KOPT-K1 (cell line): ENCODE measurements at regions not wholly inside any gene's neighbourhood (a gene's known extent, or its start where the extent isn't known, plus 50 kb on each side); places are given as distances from the start of the nearest gene placed in this dataset.

Experiments used
- H3K27ac ChIP-seq: fragments of 200-600 bp; sonication (generic); 2 replicates; pipeline ENCODE4 v1.5.1; 2016; ENCODE audit warnings: antibody characterized with exemption, mild to moderate bottlenecking, low read depth, low read length; ENCODE audit not compliant: poor library complexity, severe bottlenecking
- H3K36me3 ChIP-seq: fragments of 200-600 bp; sonication (generic); 2 replicates; pipeline ENCODE4 v1.5.1; 2017; ENCODE audit warnings: antibody characterized with exemption, mild to moderate bottlenecking, low read length, moderate library complexity; ENCODE audit not compliant: insufficient read depth
- H3K9me3 ChIP-seq: fragments of 200-600 bp; sonication (generic); 2 replicates; pipeline ENCODE4 v1.5.1; 2017; ENCODE audit warnings: antibody characterized with exemption, low read length, mild to moderate bottlenecking; ENCODE audit not compliant: insufficient read depth, poor library complexity, severe bottlenecking

- H3K36me3 ChIP-seq = no peaks in the 10 kb centered on the region
- peaks cover 3% of the 10 kb centered on the region for H3K9me3 ChIP-seq
- no peak overlapping the region for H3K27ac ChIP-seq
Measured at GRCh38 chr13:82436099-82436585, 1446.1 kb downstream of the SLITRK1 start.

GRCh38 chr13:82432949-82433348 lies 1449.3 kb downstream of the SLITRK1 start:
- Histone ChIP-seq H3K9me3 (no peaks in the 10 kb centered on the region), H3K36me3 (no peaks in the 10 kb centered on the region), H3K27ac (no peak overlapping the region)

- Histone ChIP-seq H3K27ac (no peak overlapping the region), H3K9me3 (no peaks in the 10 kb centered on the region), H3K36me3 (no peaks in the 10 kb centered on the region)
Measured at GRCh38 chr13:82412749-82413148, 1469.5 kb downstream of the SLITRK1 start.

GRCh38 chr13:82407321-82407720 lies 1475.0 kb downstream of the SLITRK1 start:
- Histone ChIP-seq H3K9me3 (no peaks in the 10 kb centered on the region), H3K36me3 (no peaks in the 10 kb centered on the region), H3K27ac (no peak overlapping the region)

GRCh38 chr13:82374719-82375118 lies 1507.6 kb downstream of the SLITRK1 start:
- no peak overlapping the region for H3K27ac ChIP-seq
- H3K36me3 ChIP-seq = no peaks in the 10 kb centered on the region
- no peaks in the 10 kb centered on the region for H3K9me3 ChIP-seq

GRCh38 chr13:82370316-82370715 lies 1512.0 kb downstream of the SLITRK1 start:
- no peak overlapping the region for H3K27ac ChIP-seq
- H3K36me3 ChIP-seq = no peaks in the 10 kb centered on the region
- no peaks in the 10 kb centered on the region for H3K9me3 ChIP-seq

- Histone ChIP-seq H3K27ac (no peak overlapping the region), H3K36me3 (no peaks in the 10 kb centered on the region), H3K9me3 (no peaks in the 10 kb centered on the region)
Measured at GRCh38 chr13:82364525-82364924, 1517.7 kb downstream of the SLITRK1 start.

- no peak overlapping the region for H3K27ac ChIP-seq
- no peaks in the 10 kb centered on the region for H3K9me3 ChIP-seq
- no peaks in the 10 kb centered on the region for H3K36me3 ChIP-seq
Measured at GRCh38 chr13:82358284-82358683, 1524.0 kb downstream of the SLITRK1 start.

GRCh38 chr13:82356667-82357410 lies 1525.4 kb downstream of the SLITRK1 start:
- H3K9me3 ChIP-seq = no peaks in the 10 kb centered on the region
- no peaks in the 10 kb centered on the region for H3K36me3 ChIP-seq
- no peak overlapping the region for H3K27ac ChIP-seq

GRCh38 chr13:82344867-82345266 lies 1537.4 kb downstream of the SLITRK1 start:
- Histone ChIP-seq H3K27ac (no peak overlapping the region), H3K9me3 (no peaks in the 10 kb centered on the region), H3K36me3 (no peaks in the 10 kb centered on the region)

GRCh38 chr13:82341116-82341515 lies 1541.2 kb downstream of the SLITRK1 start:
- Histone ChIP-seq H3K27ac (no peak overlapping the region), H3K36me3 (no peaks in the 10 kb centered on the region), H3K9me3 (no peaks in the 10 kb centered on the region)

GRCh38 chr13:82330499-82330898 lies 1551.8 kb downstream of the SLITRK1 start:
- no peak overlapping the region for H3K27ac ChIP-seq
- H3K9me3 ChIP-seq = no peaks in the 10 kb centered on the region
- H3K36me3 ChIP-seq = no peaks in the 10 kb centered on the region

GRCh38 chr13:82323101-82323500 lies 1559.2 kb downstream of the SLITRK1 start:
- no peaks in the 10 kb centered on the region for H3K9me3 ChIP-seq

GRCh38 chr13:82305588-82305987 lies 1576.7 kb downstream of the SLITRK1 start:
- H3K9me3 ChIP-seq = no peaks in the 10 kb centered on the region
- H3K27ac ChIP-seq = no peak overlapping the region
- no peaks in the 10 kb centered on the region for H3K36me3 ChIP-seq

More at GRCh38 chr13:82323101-82323500, 1559.2 kb downstream of the SLITRK1 start:
- H3K36me3 ChIP-seq = no peaks in the 10 kb centered on the region
- no peak overlapping the region for H3K27ac ChIP-seq

- H3K27ac ChIP-seq = no peak overlapping the region
- H3K9me3 ChIP-seq = no peaks in the 10 kb centered on the region
- no peaks in the 10 kb centered on the region for H3K36me3 ChIP-seq
Measured at GRCh38 chr13:82298106-82298505, 1584.2 kb downstream of the SLITRK1 start.

GRCh38 chr13:82294226-82294625 lies 1588.0 kb downstream of the SLITRK1 start:
- H3K9me3 ChIP-seq = no peaks in the 10 kb centered on the region
- no peaks in the 10 kb centered on the region for H3K36me3 ChIP-seq
- no peak overlapping the region for H3K27ac ChIP-seq
